ENCODE measurements at regions not wholly inside any gene's neighbourhood (a gene's known extent, or its start where the extent isn't known, plus 50 kb on each side); places are given as distances from the start of the nearest gene placed in this dataset.

- no peaks in the 10 kb centered on the region for H3K36me3 ChIP-seq (ENCODE audit: control insufficient read depth in 2 of 3, insufficient read depth in 3 of 3, low read length in 3 of 3)
- FAIRE-seq (no peak), DNase-seq (no peak)
- no peaks in the 10 kb centered on the region for H3K9me3 ChIP-seq (ENCODE audit: control insufficient read depth in 2 of 3, insufficient read depth in 1 of 3, low read length in 3 of 3)
- intact Hi-C loops (cut with DNase I), result no loop called here
- H3K9ac ChIP-seq (ENCODE audit: low read length in 3 of 3), result no peak overlapping the region
- H3K4me3 ChIP-seq (ENCODE audit: low read length in 3 of 3), result no peak overlapping the region
- H3K4me1 ChIP-seq (ENCODE audit: control insufficient read depth in 2 of 3, insufficient read depth in 2 of 3, low read depth in 1 of 3, low read length in 3 of 3), result no peaks in the 10 kb centered on the region
- no peak for TF ChIP-seq CTCF (IDR thresholded peaks at IDR 0.05; ENCODE audit: borderline replicate concordance, extremely low read depth, insufficient read depth)
- H3K27ac ChIP-seq (ENCODE audit: low read depth in 2 of 2, low read length in 2 of 2), result no peak overlapping the region
- H3K27me3 ChIP-seq (ENCODE audit: control insufficient read depth, insufficient read depth, low read length), result no peaks in the 10 kb centered on the region
These were observed 1525.3 kb downstream of the CDH8 start for GRCh38 chr16:60510941-60511340.

GRCh38 chr16:60510208-60510607, 1526.0 kb downstream of the CDH8 start:
- no peak overlapping the region for H3K9ac ChIP-seq (ENCODE audit: low read length in 3 of 3)
- DNase-seq, result no peak
- H3K36me3 ChIP-seq (ENCODE audit: control insufficient read depth in 2 of 3, insufficient read depth in 3 of 3, low read length in 3 of 3), result no peaks in the 10 kb centered on the region
- intact Hi-C loops (cut with DNase I), result no loop called here
- H3K4me3 ChIP-seq (ENCODE audit: low read length in 3 of 3), result no peak overlapping the region
- TF ChIP-seq CTCF (IDR thresholded peaks at IDR 0.05; ENCODE audit: borderline replicate concordance, extremely low read depth, insufficient read depth), result no peak
- no peaks in the 10 kb centered on the region for H3K27me3 ChIP-seq (ENCODE audit: control insufficient read depth, insufficient read depth, low read length)
- no peaks in the 10 kb centered on the region for H3K4me1 ChIP-seq (ENCODE audit: control insufficient read depth in 2 of 3, insufficient read depth in 2 of 3, low read depth in 1 of 3, low read length in 3 of 3)
- FAIRE-seq, result no peak
- H3K9me3 ChIP-seq (ENCODE audit: control insufficient read depth in 2 of 3, insufficient read depth in 1 of 3, low read length in 3 of 3), result no peaks in the 10 kb centered on the region
- H3K27ac ChIP-seq (ENCODE audit: low read depth in 2 of 2, low read length in 2 of 2), result no peak overlapping the region

- intact Hi-C loops (cut with DNase I), result no loop called here
- no peak for TF ChIP-seq CTCF (IDR thresholded peaks at IDR 0.05; ENCODE audit: borderline replicate concordance, extremely low read depth, insufficient read depth)
- no peaks in the 10 kb centered on the region for H3K36me3 ChIP-seq (ENCODE audit: control insufficient read depth in 2 of 3, insufficient read depth in 3 of 3, low read length in 3 of 3)
- H3K27me3 ChIP-seq (ENCODE audit: control insufficient read depth, insufficient read depth, low read length), result no peaks in the 10 kb centered on the region
- H3K4me1 ChIP-seq (ENCODE audit: control insufficient read depth in 2 of 3, insufficient read depth in 2 of 3, low read depth in 1 of 3, low read length in 3 of 3), result no peaks in the 10 kb centered on the region
- no peak overlapping the region for H3K9ac ChIP-seq (ENCODE audit: low read length in 3 of 3)
- DNase-seq (no peak), FAIRE-seq (no peak)
- no peak overlapping the region for H3K4me3 ChIP-seq (ENCODE audit: low read length in 3 of 3)
- no peaks in the 10 kb centered on the region for H3K9me3 ChIP-seq (ENCODE audit: control insufficient read depth in 2 of 3, insufficient read depth in 1 of 3, low read length in 3 of 3)
- H3K27ac ChIP-seq (ENCODE audit: low read depth in 2 of 2, low read length in 2 of 2), result no peak overlapping the region
These were observed 1545.0 kb downstream of the CDH8 start for GRCh38 chr16:60491273-60491672.

- Histone ChIP-seq H3K9ac (ENCODE audit: low read length in 3 of 3) (no peak overlapping the region), H3K36me3 (ENCODE audit: control insufficient read depth in 2 of 3, insufficient read depth in 3 of 3, low read length in 3 of 3) (no peaks in the 10 kb centered on the region), H3K9me3 (ENCODE audit: control insufficient read depth in 2 of 3, insufficient read depth in 1 of 3, low read length in 3 of 3) (no peaks in the 10 kb centered on the region), H3K4me1 (ENCODE audit: control insufficient read depth in 2 of 3, insufficient read depth in 2 of 3, low read depth in 1 of 3, low read length in 3 of 3) (no peaks in the 10 kb centered on the region), H3K4me3 (ENCODE audit: low read length in 3 of 3) (no peak overlapping the region), H3K27ac (ENCODE audit: low read depth in 2 of 2, low read length in 2 of 2) (no peak overlapping the region), H3K27me3 (ENCODE audit: control insufficient read depth, insufficient read depth, low read length) (no peaks in the 10 kb centered on the region)
- intact Hi-C loops (cut with DNase I), result no loop called here
- no peak for FAIRE-seq
- DNase-seq, result no peak
- no peak for TF ChIP-seq CTCF (IDR thresholded peaks at IDR 0.05; ENCODE audit: borderline replicate concordance, extremely low read depth, insufficient read depth)
These were observed 1550.3 kb downstream of the CDH8 start for GRCh38 chr16:60485872-60486489.

Data from kidney (tissue), 13 donors.